Parathyroid adenoma (tissue), 2 donors: ENCODE measurements at regions not wholly inside any gene's neighbourhood (a gene's known extent, or its start where the extent isn't known, plus 50 kb on each side); places are given as distances from the start of the nearest gene placed in this dataset.

Experiments
- H2AFZ ChIP-seq: fragments of 300-600 bp; sonication (generic); one replicate; pipeline ENCODE4 v1.7.0; 2017; ENCODE audit warnings: antibody characterized with exemption, mild to moderate bottlenecking
- H3K27ac ChIP-seq: fragments of 300-600 bp; sonication (generic); one replicate; pipeline ENCODE4 v1.7.0; 2017
- H3K27me3 ChIP-seq: fragments of 300-600 bp; sonication (generic); one replicate; pipeline ENCODE4 v1.7.0; 2017; ENCODE audit warnings: low read length; ENCODE audit not compliant: control insufficient read depth, insufficient read depth
- H3K36me3 ChIP-seq: fragments of 300-600 bp; sonication (generic); one replicate; pipeline ENCODE4 v1.7.0; 2017; ENCODE audit warnings: low read length; ENCODE audit not compliant: control insufficient read depth, insufficient read depth
- H3K4me1 ChIP-seq: fragments of 300-600 bp; sonication (generic); one replicate; pipeline ENCODE4 v1.7.0; 2017; ENCODE audit warnings: control low read depth
- H3K4me2 ChIP-seq: fragments of 300-600 bp; sonication (generic); one replicate; pipeline ENCODE4 v1.7.0; 2017; ENCODE audit warnings: low read length
- H3K4me3 ChIP-seq: fragments of 300-600 bp; sonication (generic); one replicate; pipeline ENCODE4 v1.7.0; 2017; ENCODE audit warnings: low read depth, low read length
- H3K79me2 ChIP-seq: fragments of 300-600 bp; sonication (generic); one replicate; pipeline ENCODE4 v1.7.0; 2017; ENCODE audit warnings: control low read depth
- H3K9ac ChIP-seq: fragments of 300-600 bp; sonication (generic); one replicate; pipeline ENCODE4 v1.7.0; 2017; ENCODE audit warnings: mild to moderate bottlenecking
- H3K9me3 ChIP-seq: fragments of 300-600 bp; sonication (generic); one replicate; pipeline ENCODE4 v1.7.0; 2017; ENCODE audit warnings: low read length; ENCODE audit not compliant: control insufficient read depth
- CTCF ChIP-seq: fragments of 300-600 bp; sonication (generic); IDR thresholded peaks from one replicate; pipeline ENCODE4 v1.7.0; 2017; ENCODE audit warnings: antibody characterized with exemption, mild to moderate bottlenecking
- donor health status: primary hyperparathyroidism.

GRCh38 chr15:31160740-31161495 lies 59.4 kb upstream of the TRPM1 start:
- Histone ChIP-seq H3K27me3 (no peaks in the 10 kb centered on the region), H3K4me1 (no peaks in the 10 kb centered on the region), H3K4me3 (no peak overlapping the region), H2AFZ (no peak overlapping the region), H3K27ac (no peak overlapping the region), H3K36me3 (no peaks in the 10 kb centered on the region), H3K79me2 (no peaks in the 10 kb centered on the region), H3K9me3 (no peaks in the 10 kb centered on the region), H3K9ac (no peak overlapping the region), H3K4me2 (no peak overlapping the region)
- TF ChIP-seq CTCF: no peak

GRCh38 chr15:31161951-31162350 lies 60.4 kb upstream of the TRPM1 start:
- no peaks in the 10 kb centered on the region for H3K4me1 ChIP-seq
- no peak overlapping the region for H3K4me2 ChIP-seq
- no peaks in the 10 kb centered on the region for H3K79me2 ChIP-seq
- no peak for TF ChIP-seq CTCF
- no peak overlapping the region for H2AFZ ChIP-seq
- H3K27ac ChIP-seq: no peak overlapping the region
- H3K9ac ChIP-seq: no peak overlapping the region
- no peaks in the 10 kb centered on the region for H3K36me3 ChIP-seq
- no peak overlapping the region for H3K4me3 ChIP-seq
- H3K27me3 ChIP-seq: no peaks in the 10 kb centered on the region
- H3K9me3 ChIP-seq: no peaks in the 10 kb centered on the region

- Histone ChIP-seq H3K4me3 (no peak overlapping the region), H3K79me2 (no peaks in the 10 kb centered on the region), H3K27me3 (no peaks in the 10 kb centered on the region), H2AFZ (no peak overlapping the region), H3K4me2 (no peak overlapping the region), H3K27ac (no peak overlapping the region), H3K36me3 (no peaks in the 10 kb centered on the region), H3K9ac (no peak overlapping the region), H3K4me1 (no peaks in the 10 kb centered on the region), H3K9me3 (no peaks in the 10 kb centered on the region)
- TF ChIP-seq CTCF: no peak
Observed at GRCh38 chr15:31162721-31163510, 61.4 kb upstream of the TRPM1 start.

- no peak overlapping the region for H3K9ac ChIP-seq
- no peak overlapping the region for H3K4me2 ChIP-seq
- H3K9me3 ChIP-seq: no peaks in the 10 kb centered on the region
- H3K27ac ChIP-seq: no peak overlapping the region
- TF ChIP-seq CTCF: no peak
- no peaks in the 10 kb centered on the region for H3K79me2 ChIP-seq
- H3K4me3 ChIP-seq: no peak overlapping the region
- no peak overlapping the region for H2AFZ ChIP-seq
- H3K4me1 ChIP-seq: no peaks in the 10 kb centered on the region
- H3K36me3 ChIP-seq: no peaks in the 10 kb centered on the region
- no peaks in the 10 kb centered on the region for H3K27me3 ChIP-seq
Observed at GRCh38 chr15:31163769-31164572, 62.4 kb upstream of the TRPM1 start.
